Dermis blood vessel endothelial cell (primary cell): ENCODE measurements at regions not wholly inside any gene's neighbourhood (a gene's known extent, or its start where the extent isn't known, plus 50 kb on each side); places are given as distances from the start of the nearest gene placed in this dataset.

Experiments used
- DNase-seq: peaks from one replicate; pipeline ENCODE4 v3.0.0; 2010

GRCh38 chrX:5068550-5068949 lies 1160.1 kb downstream of the NLGN4X start:
- no peak for DNase-seq

DNA sequence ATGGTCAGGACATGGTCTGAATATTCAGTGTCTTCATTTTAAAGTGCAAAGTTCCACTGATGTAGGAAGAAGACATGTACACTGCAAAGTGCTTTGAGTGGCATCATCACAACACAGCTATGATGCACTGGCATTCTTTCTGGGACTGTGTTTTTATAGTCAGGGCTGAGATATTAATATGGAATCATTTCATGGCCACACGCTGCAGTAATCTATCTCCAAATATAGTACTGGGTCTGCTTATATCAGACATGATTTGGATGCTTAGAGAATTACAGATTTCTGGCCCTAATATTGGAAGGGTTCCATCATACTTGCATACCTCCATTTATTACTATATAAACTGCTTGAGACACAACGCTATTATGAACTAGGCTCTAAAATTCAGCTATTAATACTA lies 1170.9 kb downstream of the NLGN4X start:
- DNase-seq: no peak

DNA sequence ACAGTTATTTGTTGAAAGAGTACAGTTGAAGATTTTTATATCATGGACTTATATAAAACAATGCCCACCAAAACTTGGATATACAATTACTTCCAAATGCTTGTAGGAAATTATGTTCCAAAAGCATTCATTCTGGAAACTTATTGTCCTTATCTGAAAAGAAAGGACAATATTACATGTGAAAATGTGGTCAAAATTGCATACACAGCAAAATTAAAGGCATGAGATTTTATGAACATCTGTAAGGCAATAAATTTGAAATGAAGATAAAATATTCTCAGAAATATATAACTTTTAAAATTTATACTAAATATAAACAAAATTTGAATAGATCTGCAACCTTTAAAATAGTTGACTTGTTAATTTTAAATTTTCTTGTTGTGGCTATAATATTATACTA lies 1173.8 kb downstream of the NLGN4X start:
- DNase-seq: no peak

DNA sequence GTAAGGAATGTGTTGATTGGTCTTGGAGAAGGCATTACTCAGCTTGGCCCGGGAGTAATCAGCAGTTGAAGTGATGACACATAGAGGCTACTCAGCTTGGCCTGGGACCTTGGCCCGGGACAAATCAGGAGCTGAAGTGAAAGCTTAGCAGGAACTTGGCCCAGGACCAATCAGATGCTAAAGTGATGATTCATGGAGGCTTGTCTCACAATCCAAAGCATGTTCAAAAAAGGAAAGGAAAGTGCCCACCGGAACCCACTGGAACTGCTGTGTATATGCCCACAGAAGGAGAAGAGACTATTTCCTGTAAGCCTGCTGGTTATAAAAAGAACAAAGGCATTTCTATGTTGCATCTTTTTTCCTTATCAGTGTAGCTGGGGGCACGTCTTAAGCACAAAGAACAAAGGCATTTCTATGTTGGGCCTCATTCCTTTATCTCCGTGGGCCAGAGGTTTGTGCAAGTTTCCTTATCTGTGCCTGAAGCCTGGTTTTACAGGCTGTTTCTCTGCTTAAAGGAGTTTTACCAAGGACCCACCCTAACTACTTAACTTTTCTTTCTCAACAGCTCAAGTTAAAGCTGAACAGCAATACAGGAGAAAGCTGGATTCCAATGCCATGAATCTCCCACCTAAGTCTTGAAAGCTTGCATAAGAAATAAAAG lies 1176.7 kb downstream of the NLGN4X start:
- DNase-seq: no peak

DNA sequence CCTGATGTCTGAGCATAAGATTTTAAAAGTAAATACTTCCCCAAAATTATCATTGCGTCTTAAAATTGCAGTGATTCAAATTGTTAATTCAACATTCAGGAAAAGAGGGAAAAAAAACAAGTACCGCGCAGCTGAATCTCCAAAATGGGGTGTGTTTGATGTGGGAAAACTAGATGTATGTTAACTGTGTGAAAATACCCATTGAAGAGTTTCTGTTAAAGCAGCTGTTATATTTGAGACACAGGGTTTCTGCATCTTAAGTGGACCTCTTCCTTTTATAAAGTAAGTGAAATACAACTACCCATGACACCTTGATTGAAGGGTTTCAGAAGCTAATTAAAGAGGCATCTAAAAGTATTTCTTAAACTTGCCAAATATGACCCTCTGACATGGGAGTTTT lies 1186.1 kb downstream of the NLGN4X start:
- DNase-seq: no peak

GRCh38 chrX:5031792-5032191 lies 1196.9 kb downstream of the NLGN4X start:
- DNase-seq: no peak

DNA sequence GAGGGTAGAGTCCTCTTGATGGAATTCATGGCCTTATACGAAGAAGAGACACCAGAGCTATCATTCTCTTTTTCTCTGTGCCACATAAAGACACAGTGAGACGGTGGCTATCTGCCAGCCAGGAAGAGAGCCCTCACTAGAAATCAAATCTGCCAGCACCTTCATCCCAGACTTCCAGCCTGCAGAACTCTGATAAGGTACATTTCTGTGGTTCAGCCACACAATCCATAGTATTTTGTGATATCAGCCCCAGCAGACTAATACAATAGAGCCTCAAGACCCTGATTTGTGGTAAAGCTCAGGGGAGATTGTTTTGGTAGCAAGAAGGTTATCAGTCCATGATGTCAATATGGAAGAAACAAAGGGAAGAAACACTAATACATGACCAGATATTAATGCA lies 1213.2 kb downstream of the NLGN4X start:
- DNase-seq: no peak

DNA sequence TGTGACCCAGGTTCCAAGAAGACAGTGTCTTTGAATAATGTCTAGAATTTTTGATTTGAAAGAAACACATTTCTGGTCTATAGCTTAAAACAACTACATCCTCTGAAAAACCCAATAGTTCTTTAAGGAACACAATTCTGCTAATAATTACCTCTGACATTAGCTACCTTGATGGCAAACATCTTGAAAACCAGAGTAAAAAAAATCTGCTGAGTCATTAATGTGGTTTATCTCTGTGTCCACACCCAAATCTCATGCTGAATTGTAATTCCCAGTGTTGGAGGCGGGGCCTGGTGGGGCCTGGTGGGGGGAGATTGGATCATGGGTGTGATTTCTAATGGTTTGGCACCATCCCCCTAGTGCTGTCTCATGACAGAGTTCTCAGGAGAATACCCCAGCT lies 1233.8 kb downstream of the NLGN4X start:
- no peak for DNase-seq

DNA sequence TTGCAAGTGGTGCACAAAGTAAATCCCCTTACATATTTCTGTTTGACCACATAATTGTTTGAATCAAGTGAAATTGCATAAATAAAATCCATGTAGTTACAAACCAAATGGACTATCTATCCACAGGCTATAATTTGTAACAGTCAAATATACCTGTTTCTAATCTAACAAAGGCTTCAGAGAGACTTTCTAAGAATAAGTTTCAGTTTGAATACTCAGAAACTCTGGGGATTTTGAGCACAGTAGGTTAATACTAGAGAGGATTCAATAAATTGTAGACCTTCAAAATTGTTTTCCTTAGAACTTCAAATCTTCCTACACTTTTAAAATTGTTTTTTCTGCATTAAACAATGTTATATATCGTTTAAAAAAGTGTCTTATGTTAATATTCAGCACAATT lies 1250.1 kb downstream of the NLGN4X start:
- no peak for DNase-seq

DNA sequence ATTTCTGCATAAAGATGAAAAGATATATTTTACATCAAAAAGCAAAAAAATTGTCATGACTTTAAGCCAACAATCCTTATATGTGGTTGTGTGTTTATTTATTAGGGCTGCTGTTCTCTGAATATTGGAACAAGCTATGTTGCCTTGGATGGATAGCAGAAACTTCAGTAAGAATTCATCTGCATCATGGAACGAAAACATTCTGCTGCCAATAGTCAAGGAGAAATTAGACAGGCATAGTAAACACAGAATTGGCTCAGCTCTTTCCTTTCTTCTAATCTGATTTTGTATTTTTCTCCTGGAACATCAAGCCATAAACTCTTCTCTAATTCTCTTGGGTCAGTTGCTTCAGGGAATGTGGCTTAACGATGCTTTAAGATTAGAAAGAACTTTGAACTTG lies 1257.0 kb downstream of the NLGN4X start:
- no peak for DNase-seq

GRCh38 chrX:4964112-4964511 lies 1250.7 kb upstream of the PRKX start:
- DNase-seq: no peak

DNA sequence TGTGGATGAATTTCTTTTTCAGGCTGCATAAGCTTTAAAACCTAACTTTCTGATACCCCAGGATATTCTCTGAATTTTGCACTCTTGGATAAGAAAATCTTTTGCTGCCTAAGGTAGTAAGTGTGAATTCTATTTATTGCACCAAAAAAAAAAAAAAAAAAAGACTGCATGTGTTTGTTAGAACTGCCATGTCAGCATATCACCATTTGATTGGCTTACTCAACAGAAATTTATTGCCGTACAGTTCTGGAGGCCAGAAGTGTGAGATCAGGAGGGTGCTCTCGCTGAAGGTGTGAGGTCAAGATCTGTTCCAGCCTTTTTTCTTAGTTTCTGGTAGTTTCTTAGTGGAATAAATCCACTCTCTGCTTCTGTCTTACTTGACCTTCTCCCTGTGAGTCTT lies 1250.0 kb upstream of the PRKX start:
- DNase-seq: no peak

- no peak for DNase-seq
Measured at GRCh38 chrX:4944767-4945166, 1231.3 kb upstream of the PRKX start.

DNA sequence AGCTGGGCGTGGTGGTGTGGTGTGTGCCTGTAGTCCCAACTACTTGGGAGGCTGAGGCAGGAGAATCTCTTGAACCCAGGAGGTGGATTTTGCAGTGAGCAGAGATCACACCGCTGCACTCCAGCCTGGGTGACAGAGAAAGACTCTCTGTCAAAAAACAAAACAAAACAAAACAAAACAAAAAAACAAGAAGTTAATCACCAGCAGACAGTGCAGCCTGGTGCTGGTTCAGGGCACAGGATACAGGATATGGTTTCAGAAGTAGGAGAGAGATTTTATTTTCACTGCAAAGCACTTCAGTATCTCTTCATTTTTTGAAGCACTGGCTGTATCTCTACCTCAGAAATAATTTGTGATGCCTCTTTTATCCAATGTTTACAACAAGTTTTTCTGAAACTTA lies 1222.9 kb upstream of the PRKX start:
- no peak for DNase-seq

- no peak for DNase-seq
Measured at GRCh38 chrX:4935846-4936245, 1222.4 kb upstream of the PRKX start.

DNA sequence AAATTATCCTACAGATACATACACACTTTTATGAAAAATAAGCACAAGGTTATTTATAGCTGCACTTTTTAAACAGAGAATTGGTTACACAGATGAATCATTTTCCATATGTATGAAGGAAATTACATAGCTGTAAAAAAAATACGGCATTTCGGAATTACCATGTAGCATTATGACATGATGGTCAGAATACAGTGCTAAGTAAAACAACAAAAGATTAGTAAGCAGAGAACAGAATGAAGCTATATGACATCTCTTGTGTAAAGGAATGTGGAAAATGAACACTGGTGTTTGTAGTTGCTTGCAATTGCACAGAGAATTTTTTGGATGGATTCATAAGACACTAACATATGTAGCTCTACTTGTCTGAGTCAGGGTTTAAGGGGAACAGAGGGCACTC lies 1222.0 kb upstream of the PRKX start:
- no peak for DNase-seq

GRCh38 chrX:4932790-4933189 lies 1219.3 kb upstream of the PRKX start:
- DNase-seq: no peak

- no peak for DNase-seq
Measured at GRCh38 chrX:4930426-4930825, 1217.0 kb upstream of the PRKX start.

- no peak for DNase-seq
Measured at GRCh38 chrX:4925911-4926310, 1212.5 kb upstream of the PRKX start.

GRCh38 chrX:4909348-4909747 lies 1195.9 kb upstream of the PRKX start:
- no peak for DNase-seq

DNA sequence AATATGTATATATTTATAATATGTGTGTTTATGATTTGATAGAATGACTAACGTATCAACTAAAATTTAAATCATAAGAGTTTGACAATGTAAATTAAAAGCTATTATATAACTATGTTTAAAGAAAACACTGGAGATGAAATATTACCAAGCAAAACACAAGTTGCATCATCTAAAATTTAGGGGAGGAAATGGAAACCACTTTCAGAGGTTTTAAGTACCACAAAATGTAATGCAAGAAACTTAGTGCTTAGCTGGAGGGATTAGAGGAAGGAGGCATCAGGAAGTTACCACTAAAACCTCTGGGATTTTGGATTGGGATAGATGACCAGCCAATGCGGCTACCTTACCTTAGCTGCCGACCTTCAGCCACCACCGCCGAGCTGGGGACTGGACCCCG lies 1192.1 kb upstream of the PRKX start:
- no peak for DNase-seq

GRCh38 chrX:4881277-4881676 lies 1167.8 kb upstream of the PRKX start:
- DNase-seq: no peak

DNA sequence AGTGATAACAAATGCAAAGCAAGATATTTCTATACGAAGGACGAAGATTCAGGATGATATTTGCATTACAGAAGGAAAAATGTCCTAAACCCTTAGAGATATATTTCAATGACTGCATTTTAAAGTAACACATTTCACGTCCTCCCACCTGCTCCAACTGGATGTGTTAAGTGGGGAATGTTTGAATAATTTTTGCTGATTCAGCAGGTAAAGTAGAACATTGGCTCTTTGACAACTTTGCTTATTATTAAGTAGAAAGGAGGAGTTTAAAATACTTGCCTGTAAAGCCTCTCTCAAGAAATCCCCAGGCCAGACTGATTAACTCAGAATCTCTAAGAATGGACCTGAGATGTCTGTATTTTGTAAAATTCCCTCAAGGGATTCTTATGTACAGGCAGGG lies 1165.2 kb upstream of the PRKX start:
- DNase-seq: no peak

- no peak for DNase-seq
Measured at GRCh38 chrX:4876268-4876667, 1162.8 kb upstream of the PRKX start.

- no peak for DNase-seq
Measured at GRCh38 chrX:4851534-4851933, 1138.1 kb upstream of the PRKX start.

- no peak for DNase-seq
Measured at GRCh38 chrX:4850312-4850711, 1136.9 kb upstream of the PRKX start.
